K562 (cell line): ENCODE measurements at regions not wholly inside any gene's neighbourhood (a gene's known extent, or its start where the extent isn't known, plus 50 kb on each side); places are given as distances from the start of the nearest gene placed in this dataset.

ENCODE experiments used
- ATAC-seq: fragments of 200-7000 bp; cut with Tn5 transposase; 3 replicates; pipeline ENCODE4 v1.9.1; 2020; ENCODE audit warnings: moderate library complexity
- BruUV-seq: library from RNA; stranded (reverse); fragments of 400-500 nt; replicated peaks from 2 replicates; lab custom pipeline; 2021; lab: Mats Ljungman, UMichigan
- CTCF ChIA-PET: fragments of 300-600 bp; formaldehyde crosslinking; extraction: SDS; loops from one replicate; lab custom pipeline; 2021; ENCODE audit warnings: low intra/inter-chr PET ratio; lab: Yijun Ruan, JAX
- POLR2A ChIA-PET: fragments of 300-600, 350-650 bp; sonication (Branson Sonifier 250); formaldehyde crosslinking; extraction: SDS; loops from one replicate; lab custom pipeline; 2021; ENCODE audit warnings: antibody characterized with exemption, inconsistent platforms; lab: Yijun Ruan, JAX
- DNase-seq, 4 experiments: peaks; one replicate each; pipeline versions ENCODE4 v3.0.0 to v3.0.0-alpha.2; 2011 to 2018; ENCODE audit warnings: low spot score in 3 of 4, mixed read lengths in 3 of 4; ENCODE audit errors: extremely low read depth in 1 of 4
- FAIRE-seq: peaks from 2 replicates; lab custom pipeline; 2011; peaks lifted over from hg19 to GRCh38; lab: Jason Lieb, UNC
- H2AFZ ChIP-seq: 2 replicates; pipeline ENCODE4 v1.6.0; 2011; ENCODE audit warnings: low read depth, low read length, control low read depth, inconsistent platforms
- H3K27ac ChIP-seq: fragments of 200-600 bp; 3 replicates; pipeline ENCODE4 v1.8.0; 2011; ENCODE audit warnings: low read depth, mild to moderate bottlenecking, control low read depth, inconsistent platforms, low read length, moderate library complexity, mixed read lengths; ENCODE audit errors: extremely low read depth
- H3K27me3 ChIP-seq, 2 experiments: fragments of 300-600 bp in 1 of 2; 2 replicates in 1 of 2; 3 replicates in 1 of 2; pipeline versions ENCODE4 v1.6.0 to v1.8.0; 2011; ENCODE audit warnings: inconsistent platforms in 2 of 2, low read length in 2 of 2, mild to moderate bottlenecking in 1 of 2, mixed read lengths in 1 of 2, moderate library complexity in 1 of 2; ENCODE audit not compliant: control insufficient read depth in 2 of 2, insufficient read depth in 2 of 2
- H3K36me3 ChIP-seq: fragments of 300-600 bp; 3 replicates; pipeline ENCODE4 v1.8.0; 2011; ENCODE audit warnings: mild to moderate bottlenecking, low read length, inconsistent platforms; ENCODE audit not compliant: control insufficient read depth, insufficient read depth
- H3K4me1 ChIP-seq, 2 experiments: fragments of 200-600 bp in 1 of 2; replicated peaks in 1 of 2; 2 replicates in 1 of 2; 3 replicates in 1 of 2; pipeline versions ENCODE4 v1.5.1 to v1.8.0; 2011; ENCODE audit warnings: inconsistent platforms in 2 of 2, low read length in 2 of 2, mild to moderate bottlenecking in 1 of 2, mixed read lengths in 1 of 2, moderate library complexity in 1 of 2; ENCODE audit not compliant: control insufficient read depth in 2 of 2, insufficient read depth in 2 of 2
- H3K4me2 ChIP-seq: 2 replicates; pipeline ENCODE4 v1.6.1; 2011; ENCODE audit warnings: low read length, control low read depth, inconsistent platforms, mixed read lengths; ENCODE audit not compliant: insufficient read depth
- H3K4me3 ChIP-seq: fragments of 200-600 bp; sonication (generic), shearing (Covaris generic); 2 replicates; pipeline ENCODE4 v1.5.1; 2016; ENCODE audit warnings: control low read depth, inconsistent platforms
- H3K79me2 ChIP-seq: fragments of 200-600 bp; 3 replicates; pipeline ENCODE4 v1.8.0; 2011; ENCODE audit warnings: low read length, inconsistent platforms; ENCODE audit not compliant: control insufficient read depth, insufficient read depth
- H3K9ac ChIP-seq, 2 experiments: 2 replicates each; pipeline versions ENCODE4 v1.6.0 to v1.6.1; 2011; ENCODE audit warnings: low read depth in 2 of 2, low read length in 2 of 2, control low read depth in 1 of 2, inconsistent platforms in 1 of 2, mild to moderate bottlenecking in 1 of 2, mixed read lengths in 1 of 2; ENCODE audit not compliant: insufficient read depth in 1 of 2
- H3K9me1 ChIP-seq: one replicate; pipeline ENCODE4 v1.6.0; 2011; ENCODE audit warnings: inconsistent platforms, mild to moderate bottlenecking, low read length, moderate library complexity; ENCODE audit not compliant: control insufficient read depth, insufficient read depth
- H3K9me3 ChIP-seq: replicated peaks from 2 replicates; pipeline ENCODE4 v1.5.1; 2011; ENCODE audit warnings: low read depth, low read length, inconsistent platforms; ENCODE audit not compliant: control insufficient read depth, insufficient read depth
- H4K20me1 ChIP-seq: replicated peaks from 2 replicates; pipeline ENCODE4 v1.6.1; 2011; ENCODE audit warnings: low read length, inconsistent platforms, mixed read lengths; ENCODE audit not compliant: control insufficient read depth, insufficient read depth
- CLOCK ChIP-seq: fragments of 250-450 bp; sonication (Bioruptor Pico); IDR thresholded peaks from 2 replicates; pipeline ENCODE4 v1.4.0; 2020; ENCODE audit warnings: mild to moderate bottlenecking, moderate library complexity, borderline replicate concordance
- HDAC6 ChIP-seq: IDR thresholded peaks from 2 replicates; pipeline ENCODE4 v1.6.1; 2012; ENCODE audit warnings: low read depth, mild to moderate bottlenecking, control low read depth, inconsistent platforms, low read length, moderate library complexity
- MYBL2 ChIP-seq, 2 experiments: fragments of 450-650 bp in 1 of 2; sonication (generic) in 1 of 2; formaldehyde crosslinking in 1 of 2; IDR thresholded peaks; 2 replicates each; pipeline versions ENCODE4 v1.6.1 to v1.8.1; 2017 to 2022; ENCODE audit warnings: borderline replicate concordance in 1 of 2, inconsistent platforms in 1 of 2, low read depth in 1 of 2, mild to moderate bottlenecking in 1 of 2, missing genetic modification reagents in 1 of 2, moderate library complexity in 1 of 2
- NFIC ChIP-seq: fragments of 450-650 bp; IDR thresholded peaks from 2 replicates; pipeline ENCODE4 v1.6.1; 2017; ENCODE audit warnings: mild to moderate bottlenecking, inconsistent platforms
- XRCC4 ChIP-seq: IDR thresholded peaks from one replicate; pipeline ENCODE4 v1.6.1; 2011; ENCODE audit not compliant: insufficient read depth, insufficient read length; ENCODE audit errors: extremely low read depth
- ZFP91 ChIP-seq: sonication (generic); formaldehyde crosslinking; IDR thresholded peaks from 2 replicates; pipeline ENCODE4 v1.8.0; 2022; ENCODE audit warnings: mild to moderate bottlenecking, missing genetic modification reagents
- in situ Hi-C: fragments of 300-500 bp; cut with MboI; formaldehyde crosslinking; loops from 4 replicates; pipeline ENCODE4 v1.15.0; 2018; ENCODE audit warnings: inconsistent platforms, mixed read lengths
- intact Hi-C: fragments of 100-400 bp; cut with micrococcal nuclease; formaldehyde crosslinking; loops from 2 replicates; pipeline ENCODE4 v1.14.2; 2022

GRCh38 chr3:147554332-147554731 lies 145.2 kb downstream of the ZIC1 start:
- H3K4me1 ChIP-seq: no peaks in the 10 kb centered on the region
- no peak overlapping the region for H2AFZ ChIP-seq
- ChIA-PET POLR2A (no interaction called here), CTCF (no interaction called here)
- no peak overlapping the region for H3K27ac ChIP-seq
- no peaks in the 10 kb centered on the region for H3K36me3 ChIP-seq
- DNase-seq: no peak
- no peak for FAIRE-seq
- no peaks in the 10 kb centered on the region for H3K79me2 ChIP-seq
- no peak overlapping the region for H3K4me2 ChIP-seq
- in situ Hi-C loops (no loop called here), intact Hi-C loops (no loop called here)
- no peaks in the 10 kb centered on the region for H3K9me1 ChIP-seq
- BruUV-seq: no TSS peak
- ATAC-seq: no peak
- no peak overlapping the region for H3K4me3 ChIP-seq
- H3K27me3 ChIP-seq: no peaks in the 10 kb centered on the region
- H3K9ac ChIP-seq: no peak overlapping the region
- H3K9me3 ChIP-seq: 0 out of 2 replicates have a peak, but pooled peaks cover 2% of the 10 kb centered on the region
- TF ChIP-seq NFIC (peak; percentile 10; the same call in 1 of the 2 replicates), ZFP91 (CRISPR knock-in tag) (no peak)
- H4K20me1 ChIP-seq: no peaks in the 10 kb centered on the region

- Histone ChIP-seq H3K9ac (no peak overlapping the region), H3K27me3 (no peaks in the 10 kb centered on the region), H2AFZ (no peak overlapping the region), H3K36me3 (no peaks in the 10 kb centered on the region), H3K79me2 (no peaks in the 10 kb centered on the region), H3K27ac (no peak overlapping the region), H3K4me1 (no peaks in the 10 kb centered on the region), H4K20me1 (no peaks in the 10 kb centered on the region), H3K9me1 (no peaks in the 10 kb centered on the region), H3K4me3 (no peak overlapping the region), H3K9me3 (no peaks in the 10 kb centered on the region), H3K4me2 (no peak overlapping the region)
- DNase-seq: no peak
- no TSS peak for BruUV-seq
- no peak for TF ChIP-seq MYBL2 (IDR thresholded peaks at IDR 0.05; ENCODE audit: low read depth)
- no peak for TF ChIP-seq MYBL2 (CRISPR knock-in tag; IDR thresholded peaks at IDR 0.05; ENCODE audit: borderline replicate concordance)
- TF ChIP-seq XRCC4: no peak
- no peak for TF ChIP-seq CLOCK (CRISPR knock-in tag)
- TF ChIP-seq HDAC6: no peak
- no peak for ATAC-seq
- in situ Hi-C loops: no loop called here
- intact Hi-C loops: no loop called here
- ChIA-PET POLR2A (interaction anchor here (0.7 kb wide), 1 partner anchor 287 kb away, joined by 3 read pairs; no protein-coding TSS in a partner anchor), CTCF (no interaction called here)
- FAIRE-seq: no peak
These were observed 163.8 kb downstream of the ZIC1 start for GRCh38 chr3:147572970-147573340.
